Activated CD8-positive, alpha-beta memory T cell treated with anti-CD3 and anti-CD28 coated beads, Interleukin-2, amount 50 U/mL, for 1 hour (primary cell): ENCODE measurements at regions not wholly inside any gene's neighbourhood (a gene's known extent, or its start where the extent isn't known, plus 50 kb on each side); places are given as distances from the start of the nearest gene placed in this dataset.

Experiments
- DNase-seq: peaks from one replicate; pipeline ENCODE4 v3.0.0-alpha.2; 2020; ENCODE audit errors: extremely low read depth

- DNase-seq: no peak
Observed at GRCh38 chr12:4106621-4107020, 166.9 kb upstream of the CCND2 start.

GRCh38 chr12:4104722-4105244 lies 168.8 kb upstream of the CCND2 start:
- DNase-seq: no peak

- DNase-seq: no peak
Observed at GRCh38 chr12:4099276-4099675, 174.3 kb upstream of the CCND2 start.

DNA sequence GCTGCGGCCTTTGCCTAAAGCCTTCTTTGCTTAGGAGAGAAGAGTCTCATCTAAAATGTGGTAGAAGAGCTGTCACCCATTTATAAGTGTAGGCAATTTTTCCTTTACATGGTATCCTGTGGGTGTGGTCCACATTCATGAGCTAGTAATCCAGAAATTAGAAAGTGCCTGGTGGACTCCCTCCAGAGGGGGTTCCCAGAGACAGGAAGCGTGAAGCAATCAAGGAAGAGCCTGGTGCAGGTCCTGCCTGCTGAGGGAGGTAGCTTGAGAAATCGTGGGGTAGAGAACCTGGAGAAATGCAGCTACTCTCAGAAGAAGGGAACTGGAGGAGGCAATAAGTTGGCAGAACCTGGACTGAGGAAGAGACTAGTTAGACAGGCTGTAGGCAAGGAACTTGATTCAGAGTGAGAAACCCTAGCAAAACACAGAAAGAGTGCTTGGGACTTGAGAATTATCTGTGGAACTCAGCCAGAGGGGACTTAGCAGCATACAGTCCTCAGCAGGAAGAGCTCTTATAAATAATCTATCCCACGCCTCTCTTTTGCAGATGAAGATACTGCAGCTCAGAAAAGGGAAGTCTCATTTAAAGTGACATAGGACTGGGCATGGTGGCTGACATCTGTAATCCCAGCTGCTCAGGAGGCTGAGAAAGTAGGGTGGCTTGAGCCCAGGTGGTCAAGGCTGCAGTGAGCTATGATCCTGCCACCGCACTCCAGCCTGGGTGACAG lies 182.4 kb upstream of the CCND2 start:
- no peak for DNase-seq

- DNase-seq: no peak
Observed at GRCh38 chr12:4089956-4090355, 183.6 kb upstream of the CCND2 start.

- DNase-seq: no peak
Observed at GRCh38 chr12:4089121-4089606, 184.4 kb upstream of the CCND2 start.

DNA sequence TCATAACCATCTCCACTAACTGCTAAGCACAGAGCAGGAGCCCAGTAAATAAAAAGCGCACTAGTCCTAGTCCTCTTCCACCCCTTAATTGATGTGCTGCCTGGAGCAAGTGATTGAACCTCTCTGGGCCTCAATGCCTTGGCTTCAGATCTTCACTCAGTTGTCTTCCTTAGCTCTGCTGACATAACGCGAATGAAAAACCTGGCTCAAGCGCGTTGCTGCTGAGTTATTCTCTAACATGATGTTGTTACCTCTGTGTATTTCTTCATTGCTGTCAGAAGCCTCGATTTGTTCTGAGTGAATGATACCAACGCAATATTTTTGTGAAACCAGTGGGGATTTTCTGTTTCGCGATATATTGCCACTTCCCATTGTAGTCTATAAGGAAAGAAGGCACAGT lies 185.1 kb upstream of the CCND2 start:
- DNase-seq: no peak

DNA sequence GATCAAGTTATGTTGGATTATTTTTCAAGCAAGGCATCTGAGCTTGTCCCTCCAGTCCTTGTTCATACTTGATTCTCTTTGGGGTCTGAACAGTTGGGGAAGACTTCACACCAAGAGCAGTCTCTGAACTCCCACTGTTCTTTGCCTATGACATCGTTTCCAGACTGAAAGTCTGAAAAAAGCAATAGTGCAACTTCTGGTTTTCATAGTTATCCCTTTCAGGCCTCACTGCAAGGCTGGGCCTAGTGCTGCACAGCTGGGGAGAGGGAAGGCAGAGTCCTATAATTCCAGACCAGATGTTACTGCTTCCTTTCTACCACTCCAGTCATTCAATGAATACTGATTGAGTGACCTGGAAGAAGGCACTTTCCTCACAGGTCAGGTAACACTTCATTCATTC lies 187.1 kb upstream of the CCND2 start:
- no peak for DNase-seq

DNA sequence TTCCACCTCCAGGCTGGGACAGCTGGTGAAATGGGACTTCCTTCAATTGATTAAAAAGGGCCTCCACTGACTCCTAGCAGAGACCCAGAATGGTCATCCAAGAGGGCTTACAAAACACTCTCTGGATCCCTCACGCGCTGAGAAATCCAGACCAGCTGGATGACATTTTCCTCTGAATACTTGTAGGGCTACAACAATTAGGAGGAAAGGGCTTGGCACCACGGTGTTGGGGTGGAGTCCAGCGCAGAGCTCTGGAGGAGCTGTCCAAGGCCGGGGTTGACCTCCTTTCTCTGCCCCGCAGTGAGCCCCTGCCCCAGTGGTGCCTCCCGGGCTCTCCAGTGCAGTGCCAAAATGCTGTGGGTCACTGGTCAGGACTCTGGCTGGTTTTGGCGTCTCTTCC lies 189.0 kb upstream of the CCND2 start:
- DNase-seq: no peak

DNA sequence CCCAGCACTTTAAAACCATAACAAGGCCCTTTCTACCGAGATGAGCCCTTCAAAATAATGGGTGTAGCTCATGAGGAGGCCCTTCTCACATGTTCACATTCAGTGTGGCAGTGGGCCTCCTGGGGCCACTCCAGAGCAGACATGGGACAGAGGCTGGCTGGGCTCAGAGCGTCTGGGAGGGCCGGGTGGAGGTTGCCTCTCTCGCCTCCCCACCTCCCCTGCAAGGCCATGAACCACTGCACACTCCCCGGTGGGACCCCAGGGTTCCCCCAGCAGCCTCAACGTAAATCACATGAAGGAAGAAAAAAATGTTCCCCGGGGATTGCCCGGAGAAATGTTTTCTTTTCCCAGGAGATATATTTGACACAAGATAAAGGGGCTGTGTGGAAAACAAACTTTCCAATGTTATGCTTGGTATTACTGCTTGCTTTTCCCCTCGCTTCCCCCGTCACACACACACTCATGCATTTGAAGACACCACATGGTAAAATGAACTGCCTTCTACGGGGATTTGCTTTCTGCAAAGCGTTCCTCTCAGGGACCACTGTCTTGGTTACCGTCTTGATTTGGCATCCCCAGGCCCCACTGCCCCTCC lies 190.7 kb upstream of the CCND2 start:
- no peak for DNase-seq

DNA sequence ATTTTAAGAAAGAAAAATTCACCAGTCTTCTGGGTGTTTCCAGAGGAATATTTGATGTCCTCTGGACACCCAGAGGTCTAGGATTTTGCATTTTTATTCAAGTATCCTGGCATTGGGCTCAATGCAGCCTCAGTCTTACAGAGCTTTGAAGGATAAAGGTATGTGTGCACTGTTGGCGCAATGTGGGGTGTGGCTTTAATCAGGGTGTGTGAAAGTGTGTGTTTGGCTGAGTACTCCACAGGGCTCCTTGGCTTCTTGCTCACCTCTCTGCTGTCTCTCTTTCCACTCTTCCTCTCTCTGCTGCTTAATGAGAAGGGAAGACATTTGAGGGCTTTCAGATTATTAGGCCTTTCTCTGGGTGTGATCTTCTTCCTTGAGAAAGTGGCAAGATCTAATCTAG lies 193.3 kb upstream of the CCND2 start:
- no peak for DNase-seq

DNA sequence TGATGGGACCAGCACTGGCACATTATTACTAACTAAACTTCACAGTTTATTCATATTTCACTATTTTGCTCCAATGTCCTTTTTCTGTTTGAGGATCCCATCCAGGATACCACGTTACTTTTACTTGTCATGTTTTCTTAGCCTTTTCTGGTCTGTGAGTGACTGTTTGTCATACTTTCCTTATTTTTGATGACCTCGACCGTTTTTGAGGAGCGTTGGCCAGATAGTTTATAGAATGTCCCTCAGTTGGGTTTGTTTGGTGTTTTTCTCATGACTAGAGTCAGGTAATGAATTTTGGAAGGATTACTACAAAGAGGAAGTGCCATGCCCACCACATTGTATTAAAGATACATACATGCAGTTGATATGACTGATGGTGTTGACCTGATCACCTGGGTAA lies 199.4 kb upstream of the CCND2 start:
- DNase-seq: no peak

DNA sequence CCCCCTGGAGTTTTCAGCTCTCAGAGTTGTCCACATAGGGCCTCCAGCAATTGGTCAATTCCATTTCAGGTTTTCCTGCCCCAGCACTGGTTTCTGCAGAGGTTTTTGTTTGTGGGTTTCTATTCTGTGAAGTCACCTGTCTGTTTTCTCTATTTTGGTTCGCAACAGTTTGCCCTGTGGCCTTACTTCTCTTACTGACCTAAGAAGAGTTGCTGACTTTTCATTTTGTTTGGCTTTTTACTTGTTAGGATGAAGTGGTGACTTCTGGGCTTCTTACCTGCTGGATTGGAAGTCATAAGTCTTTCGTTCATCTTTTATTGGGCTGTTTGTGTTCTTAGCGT lies 196.4 kb upstream of the PARP11 start:
- DNase-seq: no peak

DNA sequence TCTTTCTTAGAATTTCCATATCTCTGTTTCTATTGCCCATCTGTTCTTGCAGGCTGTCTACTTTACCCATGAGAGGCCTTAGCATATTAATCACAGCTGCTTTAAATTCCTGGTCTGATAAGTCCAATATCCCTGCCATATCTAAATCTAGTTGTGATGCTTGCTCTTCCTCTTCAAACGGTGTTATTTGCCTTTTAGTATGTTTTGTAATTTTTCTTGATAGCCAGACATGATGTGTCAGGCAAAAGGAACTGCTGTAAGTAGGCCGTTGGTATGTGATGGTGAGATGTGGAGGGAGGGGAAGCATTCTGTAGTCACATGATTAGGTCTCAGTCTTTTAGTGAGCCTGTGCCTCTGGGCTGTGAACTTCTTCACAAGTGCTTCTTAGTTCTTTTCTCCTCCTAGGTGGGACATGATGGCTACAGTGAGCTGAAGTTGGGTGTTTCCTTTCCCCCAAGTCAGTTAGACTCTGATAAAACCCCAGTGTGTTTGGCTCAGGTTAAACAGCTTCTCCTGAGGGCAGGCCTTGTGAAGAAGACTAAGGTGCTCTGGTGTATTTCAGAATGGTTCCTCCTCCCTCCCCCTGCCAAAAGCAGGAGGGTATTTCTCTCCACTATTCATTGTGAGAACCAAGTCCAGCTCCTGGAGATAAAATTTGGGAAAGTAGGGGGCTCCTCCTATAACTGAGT lies 195.9 kb upstream of the PARP11 start:
- no peak for DNase-seq

DNA sequence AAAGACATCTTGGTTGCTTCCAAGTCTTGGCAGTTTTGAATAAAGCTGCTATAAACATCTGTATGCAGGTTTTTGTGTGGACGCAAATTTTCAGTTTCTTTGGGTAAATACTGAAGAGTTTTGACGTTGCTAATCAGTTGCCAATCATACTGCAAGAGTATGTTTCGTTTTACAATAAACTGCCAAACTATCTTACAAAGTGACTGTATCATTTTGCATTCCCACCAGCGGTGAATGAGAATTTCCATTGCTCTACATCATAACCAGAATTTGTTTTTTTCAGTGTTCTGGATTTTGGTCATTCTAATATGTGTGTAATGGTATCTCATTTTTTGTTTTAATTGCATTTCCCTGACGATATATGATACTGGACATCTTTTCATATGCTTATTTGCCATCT lies 190.8 kb upstream of the PARP11 start:
- no peak for DNase-seq

- no peak for DNase-seq
Observed at GRCh38 chr12:4059898-4060568, 186.8 kb upstream of the PARP11 start.

DNA sequence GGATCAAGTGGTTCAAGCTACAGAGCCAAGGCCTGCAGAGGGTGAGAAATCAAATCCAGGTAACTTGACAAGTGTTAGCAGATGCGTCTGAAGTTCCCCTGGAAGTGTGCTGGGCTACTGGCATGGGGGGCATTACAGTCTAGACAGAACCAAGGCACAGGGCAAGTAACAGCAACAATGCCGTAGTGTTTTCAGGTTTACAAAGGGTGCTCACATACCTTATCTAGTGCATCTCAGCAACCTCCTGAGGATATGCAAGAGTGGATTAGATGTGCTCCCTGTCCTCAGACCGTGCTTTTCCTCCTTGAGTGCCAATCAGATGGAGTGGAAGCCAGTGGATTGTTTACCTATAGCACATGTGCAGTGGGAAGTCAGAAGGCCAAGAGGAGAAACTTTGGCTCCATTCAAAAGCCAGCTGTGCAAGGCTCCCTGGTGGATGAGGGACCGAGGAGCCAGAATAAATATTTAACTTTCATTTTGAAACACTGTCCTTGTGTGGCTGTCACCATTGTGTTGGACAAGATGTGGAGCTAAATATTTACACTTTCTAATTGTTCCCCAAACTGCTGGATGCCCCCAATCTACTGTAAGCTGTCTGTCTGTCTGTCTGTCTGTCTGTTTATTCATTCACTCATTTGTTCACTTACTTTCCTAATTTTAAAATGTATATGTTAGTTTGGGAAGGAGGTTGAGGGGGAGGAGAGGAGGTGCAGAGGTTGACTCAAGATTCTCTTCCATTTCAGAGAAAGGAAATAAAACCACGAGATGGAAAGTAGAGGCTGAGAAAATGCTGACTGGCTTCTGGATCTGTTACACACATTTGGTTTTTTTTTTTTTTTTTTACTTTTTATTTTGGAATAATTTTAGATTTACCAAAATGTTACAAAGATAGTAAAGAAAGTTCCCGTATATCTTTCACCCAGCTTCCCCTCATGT lies 184.0 kb upstream of the PARP11 start:
- no peak for DNase-seq

- no peak for DNase-seq
Observed at GRCh38 chr12:4054630-4055029, 181.4 kb upstream of the PARP11 start.

GRCh38 chr12:4052691-4053090 lies 179.5 kb upstream of the PARP11 start:
- no peak for DNase-seq

- no peak for DNase-seq
Observed at GRCh38 chr12:4051596-4051995, 178.4 kb upstream of the PARP11 start.

DNA sequence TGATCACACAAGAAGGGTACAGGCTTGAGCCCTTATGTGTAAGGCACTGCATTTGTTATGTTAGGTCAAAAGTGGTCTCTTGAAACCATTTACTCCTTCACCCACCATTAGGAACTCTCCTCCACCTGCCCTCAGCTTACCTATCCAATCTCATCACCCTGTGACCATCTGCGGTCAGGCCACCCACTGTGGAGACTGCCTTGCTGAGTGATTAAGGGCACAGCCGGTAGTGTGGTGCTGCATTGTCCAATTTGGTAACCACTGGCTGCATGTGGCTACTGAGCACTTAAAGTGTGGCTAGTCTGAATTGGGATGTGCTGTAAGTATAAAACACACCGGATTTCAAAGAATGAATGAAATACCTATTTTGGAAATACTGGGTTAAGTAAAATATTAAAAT lies 177.1 kb upstream of the PARP11 start:
- no peak for DNase-seq
